ENCODE measurements at regions not wholly inside any gene's neighbourhood (a gene's known extent, or its start where the extent isn't known, plus 50 kb on each side); places are given as distances from the start of the nearest gene placed in this dataset.

GRCh38 chr10:33982995-33983394 lies 648.5 kb upstream of the NRP1 start:
- no peak for TF ChIP-seq YY1 (IDR thresholded peaks at IDR 0.05; ENCODE audit: insufficient read depth, insufficient read length)
- TF ChIP-seq SUZ12 (IDR thresholded peaks at IDR 0.05; ENCODE audit: extremely low read depth, insufficient read depth, insufficient read length), result no peak
- TF ChIP-seq ZNF274 (IDR thresholded peaks at IDR 0.05; ENCODE audit: low read depth, low read length), result no peak

Measured in NT2/D1 (cell line).